ENCODE measurements at regions not wholly inside any gene's neighbourhood (a gene's known extent, or its start where the extent isn't known, plus 50 kb on each side); places are given as distances from the start of the nearest gene placed in this dataset.

GRCh38 chr7:25056368-25056767 lies 68.7 kb downstream of the CYCS start:
- Histone ChIP-seq H3K27me3 (ENCODE audit: control insufficient read depth in 3 of 3, insufficient read depth in 3 of 3, low read length in 2 of 3) (peaks cover 0 to 5% (median 0%) of the 10 kb centered on the region in 3 donors), H3K36me3 (ENCODE audit: control insufficient read depth in 4 of 4, insufficient read depth in 4 of 4, low read length in 4 of 4) (no peaks in the 10 kb centered on the region), H3K9me3 (ENCODE audit: control insufficient read depth in 4 of 4, insufficient read depth in 3 of 4, low read length in 3 of 4) (peaks cover 0 to 2% (median under 1%) of the 10 kb centered on the region in 4 donors), H3K27ac (ENCODE audit: low read depth in 1 of 2, low read length in 1 of 2) (no peak overlapping the region), H3K4me1 (ENCODE audit: control insufficient read depth in 5 of 5, insufficient read depth in 5 of 5, low read length in 5 of 5) (no peaks in the 10 kb centered on the region), H3K4me3 (no peak overlapping the region), H3K9ac (ENCODE audit: insufficient read depth in 1 of 2, low read length in 2 of 2) (no peak overlapping the region)
- ATAC-seq (ENCODE audit: insufficient read depth, low FRiP score), result no peak
- WGBS, 2 donors, result 92 to 94% methylated on average over 4 of the region's 4 CpGs
- TF ChIP-seq CTCF (IDR thresholded peaks at IDR 0.05; ENCODE audit: control extremely low read depth, extremely low read depth), result no peak
- DNase-seq, result no peak

- Histone ChIP-seq H3K27me3 (ENCODE audit: control insufficient read depth in 3 of 3, insufficient read depth in 3 of 3, low read length in 2 of 3) (peaks cover 0 to 5% (median 0%) of the 10 kb centered on the region in 3 donors), H3K4me3 (no peak overlapping the region), H3K9me3 (ENCODE audit: control insufficient read depth in 4 of 4, insufficient read depth in 3 of 4, low read length in 3 of 4) (peaks cover 0 to 2% (median under 1%) of the 10 kb centered on the region in 4 donors), H3K9ac (ENCODE audit: insufficient read depth in 1 of 2, low read length in 2 of 2) (no peak overlapping the region), H3K4me1 (ENCODE audit: control insufficient read depth in 5 of 5, insufficient read depth in 5 of 5, low read length in 5 of 5) (no peaks in the 10 kb centered on the region), H3K27ac (ENCODE audit: low read depth in 1 of 2, low read length in 1 of 2) (no peak overlapping the region), H3K36me3 (ENCODE audit: control insufficient read depth in 4 of 4, insufficient read depth in 4 of 4, low read length in 4 of 4) (no peaks in the 10 kb centered on the region)
- ATAC-seq (ENCODE audit: insufficient read depth, low FRiP score), result no peak
- TF ChIP-seq CTCF (IDR thresholded peaks at IDR 0.05; ENCODE audit: control extremely low read depth, extremely low read depth), result no peak
- WGBS, 2 donors, result 79% methylated on average over 6 of the region's 6 CpGs
- DNase-seq, result no peak
These were observed 69.4 kb downstream of the CYCS start for GRCh38 chr7:25055520-25056220.

GRCh38 chr7:25054819-25055519 lies 70.1 kb downstream of the CYCS start:
- no peak overlapping the region for H3K27ac ChIP-seq (ENCODE audit: low read depth in 1 of 2, low read length in 1 of 2)
- peaks cover 0 to 5% (median 0%) of the 10 kb centered on the region in 3 donors for H3K27me3 ChIP-seq (ENCODE audit: control insufficient read depth in 3 of 3, insufficient read depth in 3 of 3, low read length in 2 of 3)
- H3K4me1 ChIP-seq (ENCODE audit: control insufficient read depth in 5 of 5, insufficient read depth in 5 of 5, low read length in 5 of 5), result no peaks in the 10 kb centered on the region
- ATAC-seq (ENCODE audit: insufficient read depth, low FRiP score) (no peak), DNase-seq (no peak)
- TF ChIP-seq CTCF (IDR thresholded peaks at IDR 0.05; ENCODE audit: control extremely low read depth, extremely low read depth), result no peak
- H3K9ac ChIP-seq (ENCODE audit: insufficient read depth in 1 of 2, low read length in 2 of 2), result no peak overlapping the region
- H3K9me3 ChIP-seq (ENCODE audit: control insufficient read depth in 4 of 4, insufficient read depth in 3 of 4, low read length in 3 of 4), result peaks cover 0 to 2% (median under 1%) of the 10 kb centered on the region in 4 donors
- WGBS, 2 donors, result 70 to 81% methylated on average over 6 of the region's 6 CpGs
- no peaks in the 10 kb centered on the region for H3K36me3 ChIP-seq (ENCODE audit: control insufficient read depth in 4 of 4, insufficient read depth in 4 of 4, low read length in 4 of 4)
- H3K4me3 ChIP-seq, result no peak overlapping the region

Measured in lung (tissue), 11 donors.